GM12872 (cell line): ENCODE measurements at regions not wholly inside any gene's neighbourhood (a gene's known extent, or its start where the extent isn't known, plus 50 kb on each side); places are given as distances from the start of the nearest gene placed in this dataset.

Source experiments
- CTCF ChIP-seq: IDR thresholded peaks from 3 replicates; pipeline ENCODE4 v1.5.1; 2011; ENCODE audit warnings: low read depth, mild to moderate bottlenecking, low read length, moderate library complexity; ENCODE audit not compliant: insufficient read depth

DNA sequence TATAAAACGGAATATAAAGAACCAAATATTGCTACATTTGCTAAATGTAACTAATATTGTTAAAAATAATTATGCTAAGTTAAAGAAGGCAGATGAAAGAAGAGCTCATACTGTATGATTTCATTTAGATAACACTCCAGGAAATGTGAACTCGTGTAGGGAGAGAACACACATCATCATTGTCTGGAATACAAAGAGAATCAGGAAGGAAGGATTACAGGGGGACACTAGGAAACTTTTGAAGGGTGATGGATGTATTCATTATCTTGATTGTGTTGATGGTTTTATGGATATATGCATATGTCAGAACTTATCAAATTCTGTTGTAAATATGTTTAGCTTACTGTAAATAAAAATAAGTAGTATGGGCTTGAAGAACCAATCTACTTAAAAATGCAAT is 104.1 kb upstream of the TRIB2 start:
- no peak for TF ChIP-seq CTCF

GRCh38 chr2:12613137-12613835 is 103.5 kb upstream of the TRIB2 start:
- no peak for TF ChIP-seq CTCF

GRCh38 chr2:12615509-12615908 is 101.2 kb upstream of the TRIB2 start:
- TF ChIP-seq CTCF: no peak

DNA sequence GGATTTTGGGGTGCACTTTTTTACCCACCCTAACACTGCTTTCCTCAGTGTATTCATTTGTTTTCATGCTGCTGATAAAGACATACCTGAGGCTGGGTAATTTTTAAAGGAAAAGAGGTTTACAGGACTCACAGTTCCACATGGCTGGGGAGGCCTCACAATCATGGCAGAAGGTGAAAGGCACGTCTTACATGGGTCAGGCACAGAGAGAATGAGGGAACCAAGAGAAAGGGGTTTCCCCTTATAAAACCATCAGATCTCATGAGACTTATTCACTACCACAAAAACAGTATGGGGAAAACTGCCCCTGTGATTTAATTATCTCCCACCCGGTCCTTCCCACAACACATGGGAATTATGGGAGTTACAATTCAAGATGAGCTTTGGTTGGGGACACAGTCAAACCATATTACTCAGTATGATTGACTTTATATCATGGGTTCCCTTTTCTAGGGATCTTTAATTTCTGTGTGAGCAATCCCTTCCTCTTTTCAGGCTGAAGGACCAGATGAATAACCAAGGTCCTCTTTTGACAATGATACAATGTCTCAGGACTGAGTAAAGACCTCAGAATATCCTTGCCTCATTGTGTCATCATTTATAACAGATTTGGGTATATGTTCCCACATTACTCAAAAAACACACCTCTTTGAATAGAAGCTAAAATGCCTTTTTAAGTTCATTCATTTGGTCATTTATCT is 100.1 kb upstream of the TRIB2 start:
- no peak for TF ChIP-seq CTCF

- TF ChIP-seq CTCF: no peak
These were observed 99.4 kb upstream of the TRIB2 start for GRCh38 chr2:12617366-12617765.

- TF ChIP-seq CTCF: no peak
These were observed 98.9 kb upstream of the TRIB2 start for GRCh38 chr2:12617853-12618252.

DNA sequence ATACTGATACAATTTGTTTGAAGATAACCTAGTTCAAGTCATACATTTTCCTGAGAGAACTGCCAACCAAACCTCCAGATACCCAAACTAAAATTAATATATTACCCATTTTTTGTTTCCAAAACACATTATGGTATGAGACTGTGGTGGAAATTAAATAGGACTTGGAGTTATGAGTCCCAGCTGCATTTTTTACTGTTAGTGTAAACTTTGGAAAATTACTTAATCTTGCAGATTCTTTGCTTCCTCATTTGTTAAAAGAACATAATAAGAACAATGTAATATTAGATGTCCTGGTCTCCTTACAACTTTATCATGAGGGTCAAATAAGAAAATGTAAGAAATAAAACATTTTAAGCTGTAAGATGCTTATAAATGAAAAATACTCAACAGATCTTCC is 98.2 kb upstream of the TRIB2 start:
- TF ChIP-seq CTCF: no peak
